GM18499 (cell line): ENCODE measurements at regions not wholly inside any gene's neighbourhood (a gene's known extent, or its start where the extent isn't known, plus 50 kb on each side); places are given as distances from the start of the nearest gene placed in this dataset.
"Not testable (repeated sequence)": the region's sequence is repeated elsewhere in the genome, so short reads cannot be mapped to it uniquely, and the experiment has no call there.

Experiments
- ATAC-seq: cut with Tn5 transposase; IDR thresholded peaks from one replicate; pipeline ENCODE4 v1.9.1; 2021; ENCODE audit warnings: moderate number of reproducible peaks; ENCODE audit not compliant: insufficient read depth, unreplicated experiment

- no peak for ATAC-seq
Measured at GRCh38 chr10:78229489-78229888, 195.8 kb downstream of the RPS24 start.

- ATAC-seq = no peak
Measured at GRCh38 chr10:78229950-78230675, 196.4 kb downstream of the RPS24 start.

- ATAC-seq = no peak
Measured at GRCh38 chr10:78231327-78231726, 197.7 kb downstream of the RPS24 start.

- ATAC-seq = no peak
Measured at GRCh38 chr10:78231939-78232338, 198.3 kb downstream of the RPS24 start.

GRCh38 chr10:78236416-78237015 lies 202.9 kb downstream of the RPS24 start:
- ATAC-seq = no peak

- not testable (repeated sequence) for ATAC-seq
Measured at GRCh38 chr10:78237951-78238350, 204.3 kb downstream of the RPS24 start.

- ATAC-seq = no peak
Measured at GRCh38 chr10:78247266-78247665, 213.6 kb downstream of the RPS24 start.

GRCh38 chr10:78247821-78248220 lies 214.2 kb downstream of the RPS24 start:
- no peak for ATAC-seq

GRCh38 chr10:78248651-78249464 lies 215.2 kb downstream of the RPS24 start:
- ATAC-seq = no peak

GRCh38 chr10:78249690-78250089 lies 216.0 kb downstream of the RPS24 start:
- no peak for ATAC-seq

GRCh38 chr10:78250313-78251015 lies 216.8 kb downstream of the RPS24 start:
- no peak for ATAC-seq

GRCh38 chr10:78251016-78251385 lies 217.3 kb downstream of the RPS24 start:
- ATAC-seq = no peak

GRCh38 chr10:78252286-78252685 lies 218.6 kb downstream of the RPS24 start:
- ATAC-seq = no peak

GRCh38 chr10:78253063-78253853 lies 219.6 kb downstream of the RPS24 start:
- no peak for ATAC-seq

GRCh38 chr10:78254013-78254412 lies 220.3 kb downstream of the RPS24 start:
- no peak for ATAC-seq

- no peak for ATAC-seq
Measured at GRCh38 chr10:78255214-78255613, 221.6 kb downstream of the RPS24 start.

- ATAC-seq = no peak
Measured at GRCh38 chr10:78255796-78256638, 222.4 kb downstream of the RPS24 start.

- no peak for ATAC-seq
Measured at GRCh38 chr10:78258323-78259030, 224.8 kb downstream of the RPS24 start.
